GM18873 (cell line): ENCODE measurements at regions not wholly inside any gene's neighbourhood (a gene's known extent, or its start where the extent isn't known, plus 50 kb on each side); places are given as distances from the start of the nearest gene placed in this dataset.
"Not testable (repeated sequence)": the region's sequence is repeated elsewhere in the genome, so short reads cannot be mapped to it uniquely, and the experiment has no call there.

Experiments
- ATAC-seq: cut with Tn5 transposase; IDR thresholded peaks from one replicate; pipeline ENCODE4 v1.9.1; 2021; ENCODE audit warnings: mild to moderate bottlenecking, moderate library complexity, moderate number of reproducible peaks; ENCODE audit not compliant: unreplicated experiment, low FRiP score

GRCh38 chr2:62337403-62337802, 141.5 kb downstream of the B3GNT2 start:
- no peak for ATAC-seq

GRCh38 chr2:62335612-62336011, 139.7 kb downstream of the B3GNT2 start:
- ATAC-seq, result no peak

GRCh38 chr2:62334440-62335058, 138.6 kb downstream of the B3GNT2 start:
- no peak for ATAC-seq

GRCh38 chr2:62334009-62334408, 138.1 kb downstream of the B3GNT2 start:
- no peak for ATAC-seq

GRCh38 chr2:62330959-62331358, 135.0 kb downstream of the B3GNT2 start:
- no peak for ATAC-seq

- no peak for ATAC-seq
Measured at GRCh38 chr2:62329797-62330196, 133.9 kb downstream of the B3GNT2 start.

GRCh38 chr2:62326735-62327134, 130.8 kb downstream of the B3GNT2 start:
- ATAC-seq, result no peak

- no peak for ATAC-seq
Measured at GRCh38 chr2:62325398-62325797, 129.5 kb downstream of the B3GNT2 start.

GRCh38 chr2:62321380-62322289, 125.7 kb downstream of the B3GNT2 start:
- ATAC-seq, result no peak

GRCh38 chr2:62320657-62321357, 124.9 kb downstream of the B3GNT2 start:
- ATAC-seq, result no peak

GRCh38 chr2:62320137-62320536, 124.2 kb downstream of the B3GNT2 start:
- not testable (repeated sequence) for ATAC-seq

GRCh38 chr2:62319070-62319469, 123.2 kb downstream of the B3GNT2 start:
- no peak for ATAC-seq

- ATAC-seq, result no peak
Measured at GRCh38 chr2:62315476-62315875, 119.6 kb downstream of the B3GNT2 start.

GRCh38 chr2:62314291-62314690, 118.4 kb downstream of the B3GNT2 start:
- ATAC-seq, result no peak

- peak; percentile 62 for ATAC-seq
Measured at GRCh38 chr2:62313449-62314227, 117.7 kb downstream of the B3GNT2 start.

- peak; percentile 45 for ATAC-seq
Measured at GRCh38 chr2:62309465-62310091, 113.7 kb downstream of the B3GNT2 start.

GRCh38 chr2:62309081-62309464, 113.2 kb downstream of the B3GNT2 start:
- no peak for ATAC-seq

GRCh38 chr2:62307469-62308389, 111.8 kb downstream of the B3GNT2 start:
- no peak for ATAC-seq
